ENCODE measurements at regions not wholly inside any gene's neighbourhood (a gene's known extent, or its start where the extent isn't known, plus 50 kb on each side); places are given as distances from the start of the nearest gene placed in this dataset.

- TF ChIP-seq CTCF (IDR thresholded peaks at IDR 0.05) (no peak), POLR2A (IDR thresholded peaks at IDR 0.05) (no peak)
These were observed 157.4 kb downstream of the TRIM27 start for GRCh38 chr6:28766426-28766825.

All from stomach (tissue), 4 donors.